Lower lobe of right lung (tissue), 2 donors: ENCODE measurements at regions not wholly inside any gene's neighbourhood (a gene's known extent, or its start where the extent isn't known, plus 50 kb on each side); places are given as distances from the start of the nearest gene placed in this dataset.

Experiments used
- ATAC-seq, 2 donors: fragments of 200-7000 bp; cut with Tn5 transposase; one replicate each; pipeline ENCODE4 v1.9.1; 2020 to 2022; ENCODE audit warnings: mild to moderate bottlenecking in 2 of 2, moderate library complexity in 2 of 2
- DNase-seq: peaks from one replicate; pipeline ENCODE4 v3.0.0-alpha.2; 2020
- H3K27ac ChIP-seq: fragments of 200-600 bp; one replicate; pipeline ENCODE4 v1.8.0; 2022
- H3K27me3 ChIP-seq: fragments of 200-600 bp; one replicate; pipeline ENCODE4 v1.8.0; 2022; ENCODE audit warnings: low read depth
- H3K36me3 ChIP-seq: fragments of 200-600 bp; one replicate; pipeline ENCODE4 v1.8.0; 2022; ENCODE audit warnings: mild to moderate bottlenecking
- H3K4me1 ChIP-seq: fragments of 200-600 bp; one replicate; pipeline ENCODE4 v1.8.0; 2022
- H3K4me3 ChIP-seq: fragments of 200-600 bp; one replicate; pipeline ENCODE4 v1.8.0; 2022; ENCODE audit warnings: mild to moderate bottlenecking
- H3K9me3 ChIP-seq: fragments of 200-600 bp; one replicate; pipeline ENCODE4 v1.8.0; 2022
- intact Hi-C: fragments of 100-400 bp; cut with DNase I; formaldehyde crosslinking; loops from one replicate; pipeline ENCODE4 v1.11.0; 2022
- TF ChIP-seq, protein P1 (sequence below): fragments of 200-600 bp; IDR thresholded peaks from one replicate; pipeline ENCODE4 v1.8.0; 2022; ENCODE audit warnings: antibody characterized with exemption, mild to moderate bottlenecking
- donor health status: DM: no; HTN: yes; CAD: no; lungs with severe emphysema.

DNA sequence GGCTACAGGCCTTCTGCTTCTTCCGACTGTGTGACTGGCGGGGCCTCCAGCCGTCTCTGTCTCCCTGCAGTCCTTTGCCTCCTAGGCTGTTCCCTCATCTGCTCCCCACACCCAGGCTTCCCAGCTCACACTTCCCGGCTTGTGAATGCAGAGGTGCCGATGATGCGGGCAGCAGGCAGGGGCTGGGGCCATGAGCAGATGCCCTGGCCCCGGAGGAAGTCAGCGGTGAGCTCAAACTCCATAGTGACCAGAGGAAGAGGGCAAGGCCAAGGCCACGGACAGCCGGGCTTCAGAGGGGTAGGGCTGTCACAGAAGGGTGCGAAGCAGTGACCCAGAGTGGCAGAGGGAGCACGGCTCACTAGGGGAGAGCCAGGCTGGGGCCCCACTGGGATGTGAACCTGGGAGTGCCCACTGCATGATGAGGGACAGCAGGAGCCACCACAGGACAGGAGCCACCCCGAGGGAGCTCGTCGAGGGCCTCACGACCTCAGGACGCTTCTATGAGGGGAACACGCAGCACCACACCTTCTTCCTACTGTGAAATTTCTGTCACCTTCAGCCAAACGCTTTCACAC is 515.9 kb downstream of the EIPR1 start:
- Histone ChIP-seq H3K9me3 (no peaks in the 10 kb centered on the region), H3K27me3 (no peaks in the 10 kb centered on the region), H3K27ac (no peak overlapping the region), H3K36me3 (no peaks in the 10 kb centered on the region), H3K4me3 (no peak overlapping the region), H3K4me1 (no peaks in the 10 kb centered on the region)
- DNase-seq (no peak), ATAC-seq (no peak)
- intact Hi-C loops = no loop called here
- TF ChIP-seq, protein P1, sequence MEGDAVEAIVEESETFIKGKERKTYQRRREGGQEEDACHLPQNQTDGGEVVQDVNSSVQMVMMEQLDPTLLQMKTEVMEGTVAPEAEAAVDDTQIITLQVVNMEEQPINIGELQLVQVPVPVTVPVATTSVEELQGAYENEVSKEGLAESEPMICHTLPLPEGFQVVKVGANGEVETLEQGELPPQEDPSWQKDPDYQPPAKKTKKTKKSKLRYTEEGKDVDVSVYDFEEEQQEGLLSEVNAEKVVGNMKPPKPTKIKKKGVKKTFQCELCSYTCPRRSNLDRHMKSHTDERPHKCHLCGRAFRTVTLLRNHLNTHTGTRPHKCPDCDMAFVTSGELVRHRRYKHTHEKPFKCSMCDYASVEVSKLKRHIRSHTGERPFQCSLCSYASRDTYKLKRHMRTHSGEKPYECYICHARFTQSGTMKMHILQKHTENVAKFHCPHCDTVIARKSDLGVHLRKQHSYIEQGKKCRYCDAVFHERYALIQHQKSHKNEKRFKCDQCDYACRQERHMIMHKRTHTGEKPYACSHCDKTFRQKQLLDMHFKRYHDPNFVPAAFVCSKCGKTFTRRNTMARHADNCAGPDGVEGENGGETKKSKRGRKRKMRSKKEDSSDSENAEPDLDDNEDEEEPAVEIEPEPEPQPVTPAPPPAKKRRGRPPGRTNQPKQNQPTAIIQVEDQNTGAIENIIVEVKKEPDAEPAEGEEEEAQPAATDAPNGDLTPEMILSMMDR = no peak

DNA sequence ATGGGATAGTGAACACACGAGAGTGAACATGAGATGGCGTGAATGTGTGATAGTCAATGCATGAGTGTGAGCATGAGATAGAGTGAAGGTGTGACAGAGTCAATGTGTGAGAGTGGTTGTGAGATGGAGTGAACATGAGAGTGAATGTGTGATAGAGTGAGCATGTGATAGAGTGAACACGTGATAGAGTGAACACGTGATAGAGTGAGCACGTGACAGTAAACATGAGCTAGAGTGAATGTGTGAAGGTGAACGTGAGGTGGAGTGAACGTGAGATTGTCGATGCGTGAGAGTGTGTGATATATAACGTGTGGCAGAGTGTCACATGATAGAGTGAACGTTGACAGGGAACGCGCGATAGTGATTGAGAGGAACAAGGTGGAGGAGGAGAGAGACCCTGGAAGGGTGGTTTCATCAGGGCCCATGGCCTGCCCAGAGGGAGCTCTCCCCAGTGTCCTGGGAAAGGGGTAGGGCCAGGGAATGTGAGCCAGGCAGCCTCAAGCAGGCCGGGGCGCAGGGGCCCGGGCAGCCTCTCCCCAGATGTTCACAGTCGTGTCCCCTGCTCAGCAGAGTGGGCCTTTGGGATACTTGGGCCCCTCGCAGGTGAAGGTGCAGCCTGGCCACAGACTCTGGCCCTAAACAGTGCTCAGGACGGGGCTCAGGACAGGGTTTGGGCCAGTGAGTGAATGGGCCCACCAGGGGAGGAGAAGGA is 516.9 kb downstream of the EIPR1 start:
- Histone ChIP-seq H3K27me3 (no peaks in the 10 kb centered on the region), H3K4me1 (no peaks in the 10 kb centered on the region), H3K27ac (no peak overlapping the region), H3K9me3 (no peaks in the 10 kb centered on the region), H3K36me3 (no peaks in the 10 kb centered on the region), H3K4me3 (no peak overlapping the region)
- DNase-seq = no peak
- TF ChIP-seq, protein P1 = no peak
- intact Hi-C loops = no loop called here
- ATAC-seq = no peak

DNA sequence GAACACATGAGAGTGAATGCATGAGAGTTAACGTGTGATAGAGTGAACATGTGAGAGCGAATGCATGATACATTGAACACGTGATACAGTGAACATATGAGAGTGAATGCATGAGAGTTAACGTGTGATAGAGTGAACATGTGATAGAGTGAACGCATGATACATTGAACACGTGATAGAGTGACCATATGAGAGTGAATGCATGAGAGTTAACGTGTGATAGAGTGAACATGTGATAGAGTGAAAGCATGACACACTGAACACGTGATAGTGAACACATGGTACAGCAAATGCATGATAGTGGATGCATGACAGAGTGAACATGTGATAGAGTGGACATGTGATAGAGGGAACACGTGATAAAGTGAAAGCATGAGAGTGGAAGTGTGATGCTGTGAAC is 517.9 kb downstream of the EIPR1 start:
- Histone ChIP-seq H3K4me1 (no peaks in the 10 kb centered on the region), H3K9me3 (no peaks in the 10 kb centered on the region), H3K4me3 (no peak overlapping the region), H3K27me3 (no peaks in the 10 kb centered on the region), H3K36me3 (no peaks in the 10 kb centered on the region), H3K27ac (no peak overlapping the region)
- TF ChIP-seq, protein P1 = no peak
- DNase-seq (no peak), ATAC-seq (no peak)
- intact Hi-C loops = no loop called here

DNA sequence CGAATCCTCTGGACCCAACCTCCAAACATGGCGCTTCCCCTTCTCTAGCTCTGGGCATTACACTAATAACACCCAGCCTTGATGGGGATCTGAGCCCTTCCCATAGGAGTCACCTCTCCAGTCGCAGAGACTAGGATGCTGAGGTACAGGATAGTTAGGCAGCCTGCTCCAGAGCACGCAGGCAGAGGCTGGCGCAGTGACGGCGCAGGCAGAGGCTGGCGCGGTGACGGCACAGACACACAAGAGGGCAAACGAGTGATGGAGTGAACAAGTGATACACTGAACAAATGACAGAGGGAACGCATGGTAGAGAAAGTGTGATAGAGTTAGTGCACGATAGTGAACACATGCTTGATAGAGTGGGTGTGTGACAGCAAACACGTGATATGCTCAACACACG is 518.5 kb downstream of the EIPR1 start:
- no peaks in the 10 kb centered on the region for H3K36me3 ChIP-seq
- H3K4me3 ChIP-seq = no peak overlapping the region
- no peak for ATAC-seq
- no peaks in the 10 kb centered on the region for H3K4me1 ChIP-seq
- no peaks in the 10 kb centered on the region for H3K9me3 ChIP-seq
- intact Hi-C loops = no loop called here
- DNase-seq = no peak
- TF ChIP-seq, protein P1 = no peak
- no peaks in the 10 kb centered on the region for H3K27me3 ChIP-seq
- no peak overlapping the region for H3K27ac ChIP-seq

DNA sequence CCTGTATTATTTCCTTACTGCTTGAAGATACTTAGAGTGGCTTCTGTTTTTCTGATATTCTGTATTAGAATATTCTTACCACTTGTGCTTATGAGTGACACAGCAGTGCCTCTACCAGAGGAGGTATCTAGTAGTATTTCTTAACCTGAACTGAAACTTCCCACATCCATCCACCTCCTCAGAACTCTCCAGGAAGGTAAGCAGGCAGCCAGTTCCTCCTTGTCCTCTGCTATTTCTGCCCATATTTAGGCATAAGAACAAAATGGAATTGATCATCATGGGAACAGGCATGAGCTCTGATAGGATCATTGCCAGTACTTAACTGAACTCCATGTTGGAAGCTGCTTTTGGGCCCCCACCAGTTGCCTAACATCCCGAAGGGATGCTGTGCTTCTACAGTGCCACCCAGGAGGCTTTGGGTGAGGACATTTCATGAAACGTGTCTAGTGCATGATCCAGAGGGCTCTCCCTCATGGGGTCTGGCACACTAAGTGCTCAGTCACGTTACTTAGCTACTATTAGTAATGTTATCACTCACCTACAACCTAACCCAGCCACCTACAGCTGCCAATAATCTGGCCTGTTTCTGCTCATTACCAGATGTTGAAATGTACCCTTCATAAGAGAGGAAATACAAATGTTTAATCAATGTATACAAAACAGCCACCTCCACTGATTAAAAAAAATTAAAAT is 520.7 kb downstream of the EIPR1 start:
- no peaks in the 10 kb centered on the region for H3K4me1 ChIP-seq
- TF ChIP-seq, protein P1 = no peak
- H3K36me3 ChIP-seq = no peaks in the 10 kb centered on the region
- DNase-seq (no peak), ATAC-seq (no peak)
- no peaks in the 10 kb centered on the region for H3K27me3 ChIP-seq
- no peak overlapping the region for H3K27ac ChIP-seq
- no peaks in the 10 kb centered on the region for H3K9me3 ChIP-seq
- intact Hi-C loops = no loop called here
- H3K4me3 ChIP-seq = no peak overlapping the region
